NCI-H1694 treated with DMSO at 0.1 percent for 48 hours (cell line): ENCODE measurements at regions not wholly inside any gene's neighbourhood (a gene's known extent, or its start where the extent isn't known, plus 50 kb on each side); places are given as distances from the start of the nearest gene placed in this dataset.
"Not testable (repeated sequence)": the region's sequence is repeated elsewhere in the genome, so short reads cannot be mapped to it uniquely, and the experiment has no call there.

Experiments used
- DNase-seq: peaks from one replicate; lab custom pipeline; 2025; lab: John Stamatoyannopoulos, UW

GRCh38 chr18:23311351-23312121 lies 141.6 kb upstream of the RIOK3 start:
- DNase-seq, result no peak

DNA sequence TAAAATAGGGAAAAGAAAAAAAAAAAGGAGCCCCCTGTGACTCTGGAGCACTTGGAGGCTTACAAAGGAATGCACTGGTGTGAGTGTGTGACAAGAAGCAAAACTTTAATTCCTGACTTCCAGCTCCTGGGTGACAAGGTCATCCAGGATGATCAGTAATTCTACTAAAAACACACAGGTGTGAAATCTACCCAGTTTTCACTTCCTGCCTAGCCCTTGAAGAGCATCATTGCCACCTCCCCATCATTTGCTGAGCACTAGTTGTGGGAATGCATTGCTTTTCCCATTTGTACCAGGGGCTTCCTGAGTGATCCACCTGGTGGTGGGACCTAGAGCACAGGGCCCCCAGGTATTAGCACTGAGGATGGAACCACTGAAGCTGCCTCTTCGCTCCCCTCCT lies 139.7 kb upstream of the RIOK3 start:
- no peak for DNase-seq

- no peak for DNase-seq
These were observed 138.4 kb upstream of the RIOK3 start for GRCh38 chr18:23314672-23315071.

- no peak for DNase-seq
These were observed 136.8 kb upstream of the RIOK3 start for GRCh38 chr18:23316316-23316715.

GRCh38 chr18:23316988-23317387 lies 136.1 kb upstream of the RIOK3 start:
- DNase-seq, result no peak

DNA sequence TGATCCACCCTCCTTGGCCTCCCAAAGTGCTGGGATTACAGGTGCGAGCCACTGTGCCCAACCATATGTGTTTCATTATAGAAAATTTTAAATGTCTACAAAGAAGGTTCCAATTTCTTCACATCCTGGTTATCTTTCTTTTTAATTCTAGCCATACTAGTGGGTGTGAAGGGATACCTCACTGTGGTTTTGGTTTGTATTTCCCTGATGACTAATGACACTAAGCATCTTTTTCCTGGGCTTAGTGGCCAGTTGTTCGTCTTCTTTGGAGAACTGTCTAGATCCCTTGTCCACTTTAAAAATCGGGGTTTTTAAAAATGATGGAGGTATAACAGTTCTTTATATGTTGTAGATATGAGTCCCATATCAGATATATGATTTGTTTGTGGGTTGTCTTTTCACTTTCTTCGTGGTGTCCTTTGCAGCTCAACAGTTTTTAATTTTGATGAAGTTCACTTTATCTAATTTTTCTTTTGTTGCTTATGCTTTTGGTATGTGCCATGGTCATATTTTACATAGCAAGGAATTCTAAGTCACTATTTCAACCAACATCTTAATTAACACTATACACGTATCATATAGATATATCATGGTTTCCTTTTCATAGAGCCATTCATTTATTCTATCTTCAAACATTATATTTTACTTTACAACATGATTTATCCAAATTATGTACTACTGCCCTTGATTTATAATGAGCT lies 135.0 kb upstream of the RIOK3 start:
- DNase-seq, result no peak

DNA sequence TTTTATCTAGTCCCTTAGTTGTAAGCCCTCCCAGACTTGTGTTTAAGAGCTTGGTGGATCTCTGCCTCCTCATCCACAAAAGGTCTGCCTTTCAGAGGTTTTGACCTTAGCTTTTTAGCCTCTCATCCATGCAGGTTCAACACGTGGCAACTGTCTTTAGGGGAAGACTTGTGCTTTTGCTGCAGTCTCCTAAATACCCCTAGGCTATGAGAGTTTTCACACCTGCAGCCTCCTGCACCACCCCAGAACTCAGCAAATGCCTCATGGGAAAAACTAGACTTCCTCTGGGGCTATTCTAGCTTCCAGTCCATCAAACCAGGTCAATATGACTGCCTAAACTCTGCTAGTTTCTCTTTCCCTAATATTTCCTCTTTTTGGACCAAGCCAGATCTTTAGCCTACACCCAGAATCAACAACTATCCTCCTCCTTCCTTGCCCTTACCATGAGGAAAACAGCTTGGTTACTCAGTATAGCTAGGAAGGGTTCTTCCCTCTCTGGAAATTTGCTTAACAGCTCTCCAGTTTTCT lies 132.3 kb upstream of the RIOK3 start:
- DNase-seq, result no peak

DNA sequence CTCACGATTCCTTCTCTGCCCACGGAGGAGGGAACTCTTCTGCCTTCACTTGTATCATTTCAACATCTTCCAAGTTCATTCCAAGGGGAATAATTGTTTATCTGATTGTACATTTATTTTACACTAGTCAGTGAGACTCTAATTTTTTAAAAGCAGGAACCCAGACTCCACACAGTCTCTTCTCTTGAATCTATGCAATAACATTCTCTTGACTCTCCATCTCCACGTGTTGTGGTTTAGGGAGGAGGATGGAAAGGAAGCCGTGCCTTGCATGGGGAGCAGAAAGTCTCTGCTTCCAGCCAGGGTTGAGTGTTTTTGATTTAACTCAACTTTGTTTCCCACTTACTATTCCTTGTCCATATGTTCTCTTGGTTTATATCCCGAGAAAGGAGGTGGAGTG lies 131.1 kb upstream of the RIOK3 start:
- no peak for DNase-seq

GRCh38 chr18:23324056-23324811 lies 128.9 kb upstream of the RIOK3 start:
- DNase-seq, result no peak

DNA sequence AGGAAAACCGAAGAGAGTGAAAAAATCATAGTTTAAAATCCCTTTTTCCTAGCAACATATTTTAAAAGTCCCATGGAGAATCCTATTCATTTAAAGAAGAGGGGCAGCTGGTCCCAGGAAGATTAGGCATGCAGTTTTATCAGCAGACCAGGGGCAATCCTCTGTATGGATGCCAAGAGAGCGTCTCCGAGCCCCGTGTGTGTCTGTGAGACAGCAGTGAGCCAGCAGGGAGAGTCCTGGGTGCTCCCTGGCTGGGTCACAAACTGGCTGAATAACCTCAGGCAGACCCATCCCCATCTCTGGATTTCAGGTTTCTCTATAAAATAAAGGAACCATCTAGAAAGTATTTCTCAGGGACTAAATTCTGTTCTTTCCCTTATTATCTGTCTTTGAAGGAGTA lies 128.2 kb upstream of the RIOK3 start:
- no peak for DNase-seq

DNA sequence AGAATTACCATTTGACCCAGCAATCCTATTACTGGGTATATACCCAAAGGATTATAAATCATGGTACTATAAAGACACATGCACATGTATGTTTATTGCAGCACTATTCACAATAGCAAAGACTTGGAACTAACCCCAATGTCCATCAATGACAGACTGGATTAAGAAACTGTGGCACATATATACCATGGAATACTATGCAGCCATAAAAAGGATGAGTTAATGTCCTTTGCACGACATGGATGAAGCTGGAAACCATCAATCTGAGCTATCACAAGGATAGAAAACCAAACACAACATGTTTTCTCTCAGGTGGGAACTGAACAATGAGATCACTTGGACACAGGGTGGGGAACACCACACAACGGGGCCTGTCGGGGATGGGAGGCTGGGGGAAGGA lies 123.4 kb upstream of the RIOK3 start:
- not testable (repeated sequence) for DNase-seq

DNA sequence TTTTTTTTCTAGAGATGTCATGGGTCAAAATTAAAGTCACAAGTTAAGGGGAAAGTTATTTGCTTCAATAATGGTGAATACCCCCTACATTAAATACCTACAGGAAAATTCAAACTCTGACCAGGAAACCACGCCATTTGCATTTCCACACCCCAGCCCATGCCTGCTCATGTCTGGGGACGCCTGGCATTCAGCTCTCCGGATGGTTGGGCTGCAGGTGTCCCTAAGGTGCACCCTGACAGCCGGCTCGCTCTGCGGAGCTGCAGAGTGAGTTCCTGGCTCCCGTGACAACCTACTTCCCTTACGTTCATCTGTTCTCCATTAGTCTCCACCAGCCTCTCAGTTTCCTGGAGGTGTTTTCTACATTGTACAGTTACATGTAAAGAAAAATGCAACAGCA lies 122.7 kb upstream of the RIOK3 start:
- DNase-seq, result no peak

DNA sequence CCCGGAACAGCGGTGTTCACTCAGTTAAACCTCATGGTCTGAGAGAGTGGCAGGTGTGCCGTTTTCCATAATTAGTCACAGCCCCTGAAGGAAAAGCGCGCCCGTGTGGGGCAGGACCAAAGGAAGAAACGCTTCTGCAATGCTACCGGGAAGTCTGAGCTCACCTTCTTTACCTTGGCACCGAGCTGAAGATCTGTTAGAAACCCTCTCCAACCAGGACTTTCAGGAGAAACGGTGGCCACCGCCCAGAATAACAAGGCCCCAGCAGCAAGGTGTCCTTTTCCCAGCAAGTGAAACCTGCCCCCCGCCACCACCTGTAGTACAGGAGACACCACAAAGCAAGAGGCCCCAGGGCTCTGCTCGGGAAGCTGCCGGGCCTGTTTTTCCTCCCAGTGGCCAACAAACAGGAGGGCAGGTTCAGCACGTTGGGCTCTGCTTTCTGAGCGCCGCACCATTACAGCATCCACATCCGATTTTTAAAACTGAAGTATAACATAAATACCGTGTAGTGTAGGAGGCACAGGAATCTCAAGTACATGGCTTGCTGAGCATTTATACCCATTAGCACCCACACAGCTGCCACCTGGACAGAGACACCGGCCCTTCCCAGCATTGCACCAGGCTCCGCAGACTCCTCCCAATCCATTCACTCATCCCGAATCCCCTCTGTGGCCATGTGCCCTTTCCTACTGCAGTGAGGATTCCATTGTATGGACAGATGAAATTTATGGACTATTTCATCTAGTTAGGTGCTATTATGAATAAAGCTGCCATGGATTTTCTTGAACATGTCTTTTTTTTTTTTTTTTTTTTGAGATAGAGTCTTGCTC lies 121.8 kb upstream of the RIOK3 start:
- DNase-seq, result no peak

DNA sequence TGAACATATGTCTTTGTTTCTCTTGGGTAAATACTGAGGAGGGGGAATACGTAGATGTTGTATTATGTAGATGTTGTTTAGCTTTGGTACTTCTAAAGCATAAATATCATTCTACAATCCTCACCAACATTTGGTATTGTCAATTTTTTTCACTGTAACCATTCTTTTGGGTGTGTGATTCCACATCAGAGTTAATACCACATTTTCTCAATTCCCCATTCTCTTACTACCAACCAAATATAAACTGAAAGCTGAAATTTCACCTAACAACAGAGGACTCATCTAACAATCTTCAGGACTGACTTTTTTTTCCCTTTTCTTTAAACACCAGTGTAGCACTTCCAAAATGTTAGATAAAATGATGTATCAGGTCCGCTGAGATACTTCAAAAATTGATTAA lies 120.7 kb upstream of the RIOK3 start:
- no peak for DNase-seq

- no peak for DNase-seq
These were observed 119.3 kb upstream of the RIOK3 start for GRCh38 chr18:23333827-23334226.

DNA sequence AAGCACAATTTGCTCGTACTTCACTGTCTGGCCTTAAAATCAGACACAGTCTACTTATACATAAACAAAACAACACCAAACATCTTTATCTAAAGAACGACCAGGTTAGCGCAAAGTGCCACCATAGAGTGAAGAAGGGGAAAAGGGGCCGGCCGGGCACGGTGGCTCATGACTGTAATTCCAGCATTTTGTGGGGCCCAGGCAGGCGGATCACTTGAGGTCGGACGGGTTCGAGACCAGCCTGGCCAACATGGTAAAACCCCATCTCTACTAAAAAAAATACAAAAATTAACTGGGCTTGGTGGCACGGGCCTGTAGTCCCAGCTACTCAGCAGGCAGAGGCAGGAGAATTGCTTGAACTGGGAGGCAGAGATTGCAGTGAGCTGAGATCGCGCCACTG lies 118.5 kb upstream of the RIOK3 start:
- no peak for DNase-seq

GRCh38 chr18:23336101-23336500 lies 117.0 kb upstream of the RIOK3 start:
- DNase-seq, result no peak

- peak; percentile 24 for DNase-seq
These were observed 115.3 kb upstream of the RIOK3 start for GRCh38 chr18:23337599-23338444.

- no peak for DNase-seq
These were observed 112.4 kb upstream of the RIOK3 start for GRCh38 chr18:23340661-23341060.

GRCh38 chr18:23341383-23341782 lies 111.7 kb upstream of the RIOK3 start:
- DNase-seq, result no peak

DNA sequence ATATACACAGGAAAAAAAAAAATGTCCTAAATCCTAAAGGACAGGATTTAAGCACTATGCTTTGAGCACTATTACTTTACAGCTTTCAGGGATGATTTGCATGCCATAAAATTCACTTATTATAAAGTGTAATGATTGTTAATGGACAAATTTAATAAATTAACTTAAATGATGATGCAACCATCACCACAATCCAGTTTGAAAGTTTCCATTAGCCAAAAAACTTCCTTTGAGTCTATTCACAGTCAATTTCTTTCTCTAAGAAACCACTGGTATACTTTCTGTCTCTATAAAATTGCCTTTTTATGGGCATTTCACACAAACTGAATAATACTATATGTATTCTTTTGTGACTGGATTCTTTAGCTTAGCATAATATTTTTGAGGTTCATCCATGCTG lies 111.1 kb upstream of the RIOK3 start:
- no peak for DNase-seq
